SK-N-SH (cell line): ENCODE measurements at regions not wholly inside any gene's neighbourhood (a gene's known extent, or its start where the extent isn't known, plus 50 kb on each side); places are given as distances from the start of the nearest gene placed in this dataset.

Source experiments
- CTCF ChIA-PET: fragments of 300-600, 350-600 bp; formaldehyde crosslinking; extraction: SDS; loops from one replicate; lab custom pipeline; 2021; lab: Yijun Ruan, JAX
- POLR2A ChIA-PET: fragments of 350-600 bp; sonication (Branson Sonifier 250); formaldehyde crosslinking; extraction: SDS; loops from one replicate; lab custom pipeline; 2020; ENCODE audit warnings: antibody characterized with exemption, inconsistent platforms; lab: Yijun Ruan, JAX
- DNase-seq: peaks from one replicate; pipeline ENCODE4 v3.0.0; 2012
- H2AFZ ChIP-seq: fragments of 200-600 bp; sonication (generic); 2 replicates; pipeline ENCODE4 v1.8.1; 2016; ENCODE audit warnings: antibody characterized with exemption, mild to moderate bottlenecking, low read depth
- H3F3A ChIP-seq: fragments of 200-600 bp; sonication (generic); replicated peaks from 2 replicates; pipeline ENCODE3; 2016; ENCODE audit warnings: antibody characterized with exemption, mild to moderate bottlenecking; ENCODE audit not compliant: insufficient read depth
- H3K27ac ChIP-seq, 2 experiments: fragments of 200-500 bp in 1 of 2; fragments of 200-600 bp in 1 of 2; sonication (Bioruptor generic) in 1 of 2; sonication (generic), shearing (Covaris generic) in 1 of 2; 2 replicates each; pipeline versions ENCODE4 v1.5.1 to v1.6.1; 2014 to 2016; ENCODE audit warnings: low read depth in 2 of 2, inconsistent platforms in 1 of 2, low read length in 1 of 2, mild to moderate bottlenecking in 1 of 2, mixed read lengths in 1 of 2
- H3K27me3 ChIP-seq: fragments of 200-600 bp; sonication (generic), shearing (Covaris generic); 2 replicates; pipeline ENCODE4 v1.6.1; 2016; ENCODE audit warnings: mixed run types; ENCODE audit not compliant: insufficient read depth
- H3K36me3 ChIP-seq, 2 experiments: fragments of 200-500 bp in 1 of 2; fragments of 200-600 bp in 1 of 2; sonication (Bioruptor generic) in 1 of 2; sonication (generic) in 1 of 2; replicated peaks in 1 of 2; 2 replicates each; pipeline versions ENCODE3 to v1.5.1; 2014 to 2016; ENCODE audit warnings: low read length in 1 of 2, mild to moderate bottlenecking in 1 of 2; ENCODE audit not compliant: insufficient read depth in 2 of 2, control insufficient read depth in 1 of 2
- H3K4me1 ChIP-seq, 2 experiments: fragments of 200-500 bp in 1 of 2; fragments of 200-600 bp in 1 of 2; sonication (Bioruptor generic) in 1 of 2; sonication (generic), shearing (Covaris generic) in 1 of 2; 2 replicates each; pipeline versions ENCODE4 v1.5.1 to v1.6.1; 2014 to 2016; ENCODE audit warnings: low read depth in 1 of 2, low read length in 1 of 2, mixed run types in 1 of 2; ENCODE audit not compliant: insufficient read depth in 2 of 2, control insufficient read depth in 1 of 2
- H3K4me2 ChIP-seq: fragments of 200-600 bp; sonication (generic), shearing (Covaris generic); 2 replicates; pipeline ENCODE4 v1.6.1; 2017; ENCODE audit warnings: mixed run types
- H3K4me3 ChIP-seq, 2 experiments: fragments of 200-500 bp in 1 of 2; fragments of 200-600 bp in 1 of 2; sonication (Bioruptor generic) in 1 of 2; sonication (generic), shearing (Covaris generic) in 1 of 2; 2 replicates each; pipeline versions ENCODE4 v1.5.1 to v1.8.1; 2014 to 2016; ENCODE audit warnings: low read depth in 2 of 2, inconsistent platforms in 1 of 2, low read length in 1 of 2, mild to moderate bottlenecking in 1 of 2, mixed read lengths in 1 of 2, moderate library complexity in 1 of 2
- H3K79me2 ChIP-seq: fragments of 200-600 bp; sonication (generic); 2 replicates; pipeline ENCODE4 v1.8.1; 2017; ENCODE audit warnings: mild to moderate bottlenecking; ENCODE audit not compliant: insufficient read depth
- H3K9ac ChIP-seq: fragments of 200-600 bp; sonication (generic); 2 replicates; pipeline ENCODE4 v1.6.1; 2017; ENCODE audit warnings: mixed run types
- H3K9me2 ChIP-seq: fragments of 200-600 bp; sonication (generic); 2 replicates; pipeline ENCODE4 v1.6.1; 2017; ENCODE audit warnings: mixed run types
- H3K9me3 ChIP-seq: fragments of 200-600 bp; sonication (generic); 2 replicates; pipeline ENCODE4 v1.6.1; 2017; ENCODE audit warnings: mixed run types, mild to moderate bottlenecking, moderate library complexity
- H4K20me1 ChIP-seq: fragments of 200-600 bp; sonication (generic); 2 replicates; pipeline ENCODE4 v1.6.1; 2017; ENCODE audit warnings: mild to moderate bottlenecking, mixed run types; ENCODE audit not compliant: insufficient read depth
- CHD2 ChIP-seq: fragments of 150-350 bp; IDR thresholded peaks from 2 replicates; pipeline ENCODE4 v1.6.1; 2018; ENCODE audit warnings: low read length; ENCODE audit not compliant: partially characterized antibody
- CTCF ChIP-seq: fragments of 200-600 bp; sonication (generic); IDR thresholded peaks from 2 replicates; pipeline ENCODE4 v1.6.1; 2017; ENCODE audit warnings: antibody characterized with exemption, mild to moderate bottlenecking, moderate library complexity
- EZH2phosphoT487 ChIP-seq: fragments of 200-600 bp; sonication (generic); IDR thresholded peaks from 2 replicates; pipeline ENCODE4 v1.6.1; 2017; ENCODE audit warnings: low read depth, mixed run types, mild to moderate bottlenecking, antibody characterized with exemption, moderate library complexity, borderline replicate concordance
- FOSL2 ChIP-seq: IDR thresholded peaks from 2 replicates; pipeline ENCODE4 v1.4.0; 2012; ENCODE audit warnings: low read depth, mild to moderate bottlenecking, moderate library complexity, borderline replicate concordance
- FOXJ3 ChIP-seq: sonication (generic); formaldehyde crosslinking; IDR thresholded peaks from 2 replicates; pipeline ENCODE4 v1.5.1; 2020; ENCODE audit warnings: mild to moderate bottlenecking, missing genetic modification reagents
- GABPA ChIP-seq: IDR thresholded peaks from 2 replicates; pipeline ENCODE4 v1.4.0; 2012; ENCODE audit warnings: low read depth, mild to moderate bottlenecking
- GATA2 ChIP-seq: sonication (generic); formaldehyde crosslinking; IDR thresholded peaks from 2 replicates; pipeline ENCODE4 v1.5.0; 2020; ENCODE audit warnings: mild to moderate bottlenecking, missing genetic modification reagents
- MEF2A ChIP-seq: IDR thresholded peaks from 2 replicates; pipeline ENCODE4 v1.4.0; 2012; ENCODE audit warnings: low read depth, borderline replicate concordance
- NFIC ChIP-seq: IDR thresholded peaks from 2 replicates; pipeline ENCODE4 v1.4.0; 2012; ENCODE audit warnings: borderline replicate concordance
- NRF1 ChIP-seq: IDR thresholded peaks from 2 replicates; pipeline ENCODE4 v1.6.1; 2012; ENCODE audit warnings: low read depth, mild to moderate bottlenecking, low read length
- POLR2AphosphoS5 ChIP-seq: IDR thresholded peaks from 2 replicates; pipeline ENCODE4 v1.6.1; 2012; ENCODE audit warnings: low read depth, low read length
- RAD21 ChIP-seq: IDR thresholded peaks from 2 replicates; pipeline ENCODE4 v1.6.1; 2012; ENCODE audit warnings: mild to moderate bottlenecking, low read length
- RXRA ChIP-seq: IDR thresholded peaks from 2 replicates; pipeline ENCODE4 v1.4.0; 2012; ENCODE audit warnings: low read depth, mild to moderate bottlenecking, borderline replicate concordance
- SMC3 ChIP-seq: IDR thresholded peaks from 2 replicates; pipeline ENCODE4 v1.6.1; 2012; ENCODE audit warnings: low read depth, low read length, improper control_type of control experiment
- USF2 ChIP-seq: fragments of 150-350 bp; IDR thresholded peaks from 2 replicates; pipeline ENCODE4 v1.6.1; 2017; ENCODE audit warnings: antibody characterized with exemption, low read length, low read depth, borderline replicate concordance
- ZBTB33 ChIP-seq: IDR thresholded peaks from 2 replicates; pipeline ENCODE4 v1.4.0; 2012; ENCODE audit warnings: low read depth, borderline replicate concordance
- WGBS: methylation state at CpG from one replicate; pipeline ENCODE4 v1.1.6; 2017; ENCODE audit warnings: low lambda C conversion rate; 5-methylcytosine and 5-hydroxymethylcytosine counted together
- TF ChIP-seq, protein P1 (sequence below): IDR thresholded peaks from 2 replicates; pipeline ENCODE4 v1.6.1; 2012; ENCODE audit warnings: mild to moderate bottlenecking, low read depth, low read length, moderate library complexity
- TF ChIP-seq, protein P2 (sequence below): IDR thresholded peaks from 2 replicates; pipeline ENCODE4 v1.4.0; 2012; ENCODE audit warnings: low read depth, borderline replicate concordance

DNA sequence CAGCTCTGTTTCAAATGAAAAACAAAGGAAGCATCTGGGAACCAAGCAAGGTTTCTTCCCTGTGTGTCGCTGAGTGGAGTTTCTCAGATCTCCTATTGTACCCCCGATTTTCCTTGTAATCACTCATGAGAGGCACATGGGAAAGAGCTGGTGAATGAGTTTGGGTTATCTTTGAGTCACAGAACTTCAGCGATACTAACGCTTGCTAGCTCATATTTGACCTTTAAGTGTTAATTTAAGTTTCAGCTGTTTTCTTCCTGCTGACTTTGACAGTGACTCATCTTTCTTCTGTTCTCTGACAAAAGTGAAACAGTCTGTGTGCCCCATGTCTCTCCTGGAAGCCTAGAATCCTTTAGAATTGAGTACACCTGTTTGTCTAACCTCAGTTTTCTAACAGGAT, 261.1 kb upstream of the RGS17 start (continued):
- TF ChIP-seq RXRA (no peak), GATA2 (CRISPR knock-in tag) (no peak), GABPA (no peak), NFIC (no peak)

DNA sequence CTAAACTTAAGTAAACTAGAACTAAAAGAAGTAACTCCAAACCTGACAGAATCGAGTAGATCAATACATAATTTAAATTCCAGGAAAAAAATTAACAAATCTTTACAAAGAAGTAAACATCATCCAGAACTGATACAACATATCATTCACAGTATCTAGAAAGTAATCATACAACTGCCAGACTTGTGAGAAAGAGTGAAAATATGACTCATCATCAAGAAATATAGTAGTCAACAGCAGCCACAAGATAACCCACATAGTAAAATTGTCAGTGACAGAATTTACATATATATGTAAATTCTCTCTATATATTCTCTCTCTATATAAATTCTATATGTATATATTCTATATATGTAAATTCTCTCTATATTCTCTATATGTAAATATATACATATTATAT, 242.8 kb upstream of the RGS17 start:
- Histone ChIP-seq H3K36me3 (no peaks in the 10 kb centered on the region), H3K9me3 (no peaks in the 10 kb centered on the region), H3K27me3 (no peaks in the 10 kb centered on the region), H2AFZ (no peak overlapping the region), H3K4me2 (no peak overlapping the region), H3K9me2 (no peaks in the 10 kb centered on the region), H3K4me1 (no peaks in the 10 kb centered on the region), H3F3A (no peaks in the 10 kb centered on the region), H4K20me1 (no peaks in the 10 kb centered on the region), H3K4me3 (no peak overlapping the region), H3K27ac (no peak overlapping the region), H3K79me2 (no peaks in the 10 kb centered on the region), H3K9ac (no peak overlapping the region)
- CTCF ChIA-PET = no interaction called here
- DNase-seq = no peak
- POLR2A ChIA-PET = no interaction called here
- TF ChIP-seq SMC3 (no peak), FOXJ3 (CRISPR knock-in tag) (no peak), CTCF (no peak), MEF2A (no peak), NRF1 (no peak), FOSL2 (no peak)
- TF ChIP-seq, protein P1, sequence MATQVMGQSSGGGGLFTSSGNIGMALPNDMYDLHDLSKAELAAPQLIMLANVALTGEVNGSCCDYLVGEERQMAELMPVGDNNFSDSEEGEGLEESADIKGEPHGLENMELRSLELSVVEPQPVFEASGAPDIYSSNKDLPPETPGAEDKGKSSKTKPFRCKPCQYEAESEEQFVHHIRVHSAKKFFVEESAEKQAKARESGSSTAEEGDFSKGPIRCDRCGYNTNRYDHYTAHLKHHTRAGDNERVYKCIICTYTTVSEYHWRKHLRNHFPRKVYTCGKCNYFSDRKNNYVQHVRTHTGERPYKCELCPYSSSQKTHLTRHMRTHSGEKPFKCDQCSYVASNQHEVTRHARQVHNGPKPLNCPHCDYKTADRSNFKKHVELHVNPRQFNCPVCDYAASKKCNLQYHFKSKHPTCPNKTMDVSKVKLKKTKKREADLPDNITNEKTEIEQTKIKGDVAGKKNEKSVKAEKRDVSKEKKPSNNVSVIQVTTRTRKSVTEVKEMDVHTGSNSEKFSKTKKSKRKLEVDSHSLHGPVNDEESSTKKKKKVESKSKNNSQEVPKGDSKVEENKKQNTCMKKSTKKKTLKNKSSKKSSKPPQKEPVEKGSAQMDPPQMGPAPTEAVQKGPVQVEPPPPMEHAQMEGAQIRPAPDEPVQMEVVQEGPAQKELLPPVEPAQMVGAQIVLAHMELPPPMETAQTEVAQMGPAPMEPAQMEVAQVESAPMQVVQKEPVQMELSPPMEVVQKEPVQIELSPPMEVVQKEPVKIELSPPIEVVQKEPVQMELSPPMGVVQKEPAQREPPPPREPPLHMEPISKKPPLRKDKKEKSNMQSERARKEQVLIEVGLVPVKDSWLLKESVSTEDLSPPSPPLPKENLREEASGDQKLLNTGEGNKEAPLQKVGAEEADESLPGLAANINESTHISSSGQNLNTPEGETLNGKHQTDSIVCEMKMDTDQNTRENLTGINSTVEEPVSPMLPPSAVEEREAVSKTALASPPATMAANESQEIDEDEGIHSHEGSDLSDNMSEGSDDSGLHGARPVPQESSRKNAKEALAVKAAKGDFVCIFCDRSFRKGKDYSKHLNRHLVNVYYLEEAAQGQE = no peak
- WGBS = 32% methylated on average over 1 of the region's 1 CpG

- no peak overlapping the region for H3K27ac ChIP-seq
- H2AFZ ChIP-seq = no peak overlapping the region
- 67% methylated on average over 4 of the region's 5 CpGs for WGBS
- no peaks in the 10 kb centered on the region for H4K20me1 ChIP-seq
- H3K36me3 ChIP-seq = no peaks in the 10 kb centered on the region
- no peaks in the 10 kb centered on the region for H3K9me2 ChIP-seq
- no peaks in the 10 kb centered on the region; a peak in 1 of 4 replicates for H3K4me1 ChIP-seq
- H3K9ac ChIP-seq = no peak overlapping the region
- H3K4me3 ChIP-seq = no peak overlapping the region
- no peak overlapping the region for H3K4me2 ChIP-seq
- H3F3A ChIP-seq = no peaks in the 10 kb centered on the region
- H3K27me3 ChIP-seq = no peaks in the 10 kb centered on the region
- POLR2A ChIA-PET = no interaction called here
- no peaks in the 10 kb centered on the region for H3K9me3 ChIP-seq
- H3K79me2 ChIP-seq = no peaks in the 10 kb centered on the region
- CTCF ChIA-PET = no interaction called here
- no peak for DNase-seq
- TF ChIP-seq USF2 (no peak), NRF1 (no peak), POLR2AphosphoS5 (no peak), CHD2 (no peak), ZBTB33 (no peak), RAD21 (no peak), EZH2phosphoT487 (no peak)
- TF ChIP-seq, protein P2, sequence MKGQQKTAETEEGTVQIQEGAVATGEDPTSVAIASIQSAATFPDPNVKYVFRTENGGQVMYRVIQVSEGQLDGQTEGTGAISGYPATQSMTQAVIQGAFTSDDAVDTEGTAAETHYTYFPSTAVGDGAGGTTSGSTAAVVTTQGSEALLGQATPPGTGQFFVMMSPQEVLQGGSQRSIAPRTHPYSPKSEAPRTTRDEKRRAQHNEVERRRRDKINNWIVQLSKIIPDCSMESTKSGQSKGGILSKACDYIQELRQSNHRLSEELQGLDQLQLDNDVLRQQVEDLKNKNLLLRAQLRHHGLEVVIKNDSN = no peak
These were observed 237.0 kb upstream of the RGS17 start for GRCh38 chr6:153368131-153368530.
